ENCODE measurements at regions not wholly inside any gene's neighbourhood (a gene's known extent, or its start where the extent isn't known, plus 50 kb on each side); places are given as distances from the start of the nearest gene placed in this dataset.
"Not testable (repeated sequence)": the region's sequence is repeated elsewhere in the genome, so short reads cannot be mapped to it uniquely, and the experiment has no call there.

DNA sequence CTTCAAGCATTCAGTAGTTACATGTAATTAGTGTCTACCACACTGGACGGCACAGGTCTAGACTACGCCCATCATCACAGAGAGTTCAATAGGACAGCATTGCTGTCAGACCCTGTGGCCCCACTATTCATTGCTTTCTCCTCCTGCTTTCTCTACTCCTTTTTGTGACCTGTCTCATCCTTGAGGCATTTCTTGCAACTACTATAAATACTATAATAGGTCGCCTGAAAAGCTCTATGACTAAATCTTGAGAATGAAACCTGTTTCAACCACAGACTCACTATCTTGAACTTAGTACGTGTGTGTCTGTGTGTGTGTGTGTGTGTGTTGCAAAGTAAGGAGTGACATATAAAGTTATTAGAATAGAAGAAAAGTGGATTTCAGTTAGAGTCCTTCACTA lies 252.9 kb upstream of the KLF3 start:
- in situ Hi-C loops (cut with MboI; ENCODE audit: low sequenced_read_pairs), result no loop called here

DNA sequence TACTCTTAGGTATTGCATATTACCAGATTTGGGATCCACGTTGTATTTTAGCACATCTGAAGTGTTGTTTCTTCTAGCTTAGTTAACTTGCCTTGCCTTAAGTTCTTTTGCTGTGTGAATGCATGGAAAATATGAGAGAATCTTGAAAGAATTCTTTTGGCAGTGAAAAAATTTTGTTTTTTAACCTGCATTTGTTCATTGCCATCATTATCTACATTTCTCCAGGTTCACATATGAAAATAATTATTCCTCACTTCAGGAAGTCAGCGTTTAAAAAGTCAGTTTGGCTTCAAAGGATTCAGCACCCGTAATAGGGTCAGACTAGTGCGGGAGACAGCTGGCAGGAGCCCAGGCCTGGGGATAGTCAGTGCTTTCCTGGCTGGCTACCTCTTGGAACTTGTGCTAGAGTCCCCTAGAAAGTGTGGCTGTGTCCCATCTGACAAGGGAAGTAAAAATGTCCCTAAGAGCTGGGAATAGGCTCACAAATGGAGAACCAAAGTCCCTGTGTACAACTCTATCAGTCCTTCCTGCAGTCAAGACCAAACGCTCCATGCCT lies 251.9 kb upstream of the KLF3 start:
- in situ Hi-C loops (cut with MboI; ENCODE audit: low sequenced_read_pairs), result no loop called here

DNA sequence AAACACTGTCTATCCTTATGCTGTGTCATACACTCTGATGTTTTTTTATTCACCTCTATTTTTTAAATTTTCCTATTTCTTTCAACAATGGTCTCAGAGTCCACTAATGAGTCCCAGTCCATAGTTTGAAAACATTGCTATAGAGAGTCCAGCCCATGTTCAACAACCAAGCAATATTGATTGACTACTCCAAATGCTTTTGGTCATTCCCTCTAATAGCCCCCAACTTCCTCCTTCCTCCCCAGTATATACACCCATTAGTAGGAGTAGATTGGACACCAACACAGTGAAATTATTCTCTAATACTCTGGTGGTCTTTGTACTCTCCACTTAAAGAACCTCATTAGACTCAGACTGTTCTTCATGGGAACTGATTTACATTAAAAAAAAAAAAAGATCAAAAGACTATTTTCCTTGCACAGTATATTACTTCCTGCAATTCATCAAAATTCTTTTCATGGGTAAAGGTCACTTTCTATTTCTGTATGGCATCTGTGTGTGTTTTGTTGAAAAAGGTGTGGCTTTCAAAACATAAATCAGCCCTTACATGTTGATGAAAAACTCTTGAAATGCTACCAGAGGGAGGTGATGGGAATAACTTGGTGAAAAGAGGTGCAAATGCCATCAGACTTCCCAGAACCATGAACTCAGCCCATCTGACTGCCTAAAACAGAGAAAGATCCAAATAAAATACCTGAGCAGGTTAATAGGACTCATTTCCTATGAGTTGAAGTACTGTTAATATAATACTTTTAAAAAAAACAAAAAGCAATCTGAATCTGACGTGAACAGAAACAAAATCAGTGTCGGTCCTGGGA lies 250.3 kb upstream of the KLF3 start:
- in situ Hi-C loops (cut with MboI; ENCODE audit: low sequenced_read_pairs), result no loop called here

DNA sequence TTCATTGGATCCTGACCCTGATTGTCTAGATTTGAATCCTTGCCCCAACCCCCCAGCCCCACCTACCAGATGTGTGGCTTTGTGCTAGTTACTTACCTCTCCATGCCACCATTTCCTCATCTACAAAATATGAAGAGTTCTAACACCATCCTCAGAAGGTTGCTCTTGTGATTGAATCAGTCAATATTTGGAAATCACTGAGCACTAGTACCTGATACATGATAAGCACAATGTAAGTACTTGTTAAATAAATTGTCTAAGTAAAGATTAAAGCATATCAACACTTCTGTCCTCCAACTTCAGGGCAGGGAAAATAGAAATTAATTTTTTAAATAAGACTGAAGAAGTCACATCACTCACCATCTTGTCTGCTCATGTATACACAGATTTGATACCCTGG lies 249.6 kb upstream of the KLF3 start:
- in situ Hi-C loops (cut with MboI; ENCODE audit: low sequenced_read_pairs), result no loop called here

DNA sequence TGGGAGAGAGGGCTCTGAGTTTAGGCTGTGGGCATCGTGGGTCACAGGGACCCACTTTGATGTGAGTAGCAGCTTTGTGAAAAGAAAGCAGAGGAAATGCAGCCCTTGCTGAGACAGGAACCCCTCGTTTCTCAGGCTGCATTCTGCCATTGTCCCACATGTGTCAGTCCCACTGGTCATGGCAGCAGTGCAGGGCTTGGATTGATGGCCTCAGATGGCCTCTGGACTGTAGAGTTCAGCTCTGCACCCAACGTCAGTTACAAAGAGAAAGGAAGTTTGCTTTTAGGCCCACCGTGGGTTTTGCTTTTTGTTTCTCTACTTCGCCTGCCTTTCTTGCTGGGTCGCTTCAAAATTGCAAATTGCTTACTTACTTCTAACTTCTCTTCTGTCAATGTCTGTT lies 248.3 kb upstream of the KLF3 start:
- in situ Hi-C loops (cut with MboI; ENCODE audit: low sequenced_read_pairs), result no loop called here

DNA sequence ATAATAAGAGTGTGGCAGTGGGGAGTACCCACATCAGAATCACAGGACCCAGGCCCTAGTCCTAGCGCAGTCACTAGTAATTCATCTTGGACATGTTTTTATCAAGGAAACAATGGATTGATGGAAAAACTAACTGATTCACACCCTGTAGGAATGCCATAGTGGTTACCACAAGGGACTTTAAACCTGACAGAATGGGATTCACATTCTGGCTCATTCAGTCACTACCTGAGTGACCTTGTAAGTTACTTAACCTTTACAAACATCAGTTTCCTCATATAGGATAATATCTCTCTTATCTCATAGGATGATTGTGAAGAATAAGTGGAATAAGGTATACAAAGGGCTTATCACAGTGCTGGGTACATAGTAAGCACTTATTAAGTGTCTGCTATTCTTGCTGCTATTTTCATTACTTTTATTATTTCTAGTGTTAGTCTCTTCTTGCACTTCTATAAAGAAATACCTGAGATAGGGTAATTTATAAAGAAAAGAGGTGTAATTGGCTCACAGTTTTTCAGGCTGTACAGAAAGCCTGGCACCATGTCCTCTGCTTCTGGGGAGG lies 247.5 kb upstream of the KLF3 start:
- in situ Hi-C loops (cut with MboI; ENCODE audit: low sequenced_read_pairs), result no loop called here

DNA sequence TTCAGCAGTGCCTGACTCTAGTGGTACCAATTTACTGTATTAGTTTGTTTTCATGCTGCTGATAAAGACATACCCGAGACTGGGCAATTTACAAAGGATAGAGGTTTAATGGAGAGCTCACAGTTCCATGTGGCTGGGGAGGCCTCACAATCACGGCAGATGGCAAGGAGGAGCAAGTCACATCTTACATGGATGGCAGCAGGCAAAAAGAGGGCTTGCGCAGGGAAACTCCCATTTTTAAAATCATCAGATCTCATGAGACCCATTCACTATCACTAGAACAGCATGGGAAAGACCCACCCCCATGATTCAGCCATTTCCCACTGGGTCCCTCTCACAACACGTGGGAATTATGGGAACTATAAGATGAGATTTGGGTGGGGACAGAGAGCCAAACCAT lies 243.7 kb upstream of the KLF3 start:
- in situ Hi-C loops (cut with MboI; ENCODE audit: low sequenced_read_pairs), result not testable (repeated sequence)

DNA sequence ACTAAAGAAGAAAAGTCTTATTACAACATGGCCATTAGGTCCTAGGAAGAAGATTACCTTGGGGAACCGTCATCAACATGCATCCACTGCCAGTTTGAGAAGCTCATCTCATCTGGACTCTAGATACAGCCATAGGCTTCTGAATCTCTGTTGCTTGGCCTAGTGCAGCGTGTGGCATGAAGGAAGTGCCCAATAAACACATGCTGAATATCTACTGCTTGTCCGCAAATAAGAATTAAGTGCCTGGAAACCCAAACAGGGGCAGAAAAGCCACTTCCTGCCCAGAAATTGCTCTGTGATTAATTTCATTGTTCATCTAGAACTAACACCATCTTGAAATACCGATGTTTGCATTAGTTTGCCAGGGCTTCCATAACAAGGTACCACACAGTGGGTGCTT lies 241.1 kb upstream of the KLF3 start:
- in situ Hi-C loops (cut with MboI; ENCODE audit: low sequenced_read_pairs), result no loop called here

DNA sequence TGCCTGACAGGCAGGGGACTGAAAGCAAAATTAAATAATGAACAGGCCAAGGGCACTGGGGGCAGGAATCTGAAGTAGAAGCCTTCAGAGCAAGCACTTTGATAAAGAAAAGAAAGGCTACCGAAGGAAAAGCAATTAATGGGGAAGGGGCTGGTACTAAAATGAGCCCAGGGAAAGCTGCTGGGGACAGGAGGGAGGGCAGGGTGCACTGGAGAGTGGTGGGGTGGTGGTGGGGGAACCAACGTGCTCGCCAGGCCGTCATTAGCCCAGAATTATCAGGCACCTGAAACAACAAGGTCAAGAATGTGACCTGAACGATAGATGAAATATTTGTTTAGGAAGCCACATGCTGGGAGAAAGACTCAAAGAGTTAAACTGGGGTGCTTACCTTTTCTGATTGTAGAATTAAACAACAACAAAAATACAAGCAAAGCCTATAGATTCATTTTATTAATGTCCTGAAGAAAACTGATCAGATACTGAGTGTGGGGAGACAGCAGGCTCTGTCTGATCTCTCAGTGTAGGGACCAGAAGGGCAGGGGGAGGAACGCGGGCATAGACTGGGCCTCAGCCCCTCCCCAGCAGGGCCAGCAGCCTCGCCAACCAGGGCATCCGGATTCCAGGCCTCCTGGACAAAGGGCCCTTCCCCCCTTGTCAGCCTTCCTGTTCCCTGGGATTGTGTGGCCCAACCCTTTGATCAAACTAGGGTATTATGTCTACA lies 239.7 kb upstream of the KLF3 start:
- in situ Hi-C loops (cut with MboI; ENCODE audit: low sequenced_read_pairs), result no loop called here

DNA sequence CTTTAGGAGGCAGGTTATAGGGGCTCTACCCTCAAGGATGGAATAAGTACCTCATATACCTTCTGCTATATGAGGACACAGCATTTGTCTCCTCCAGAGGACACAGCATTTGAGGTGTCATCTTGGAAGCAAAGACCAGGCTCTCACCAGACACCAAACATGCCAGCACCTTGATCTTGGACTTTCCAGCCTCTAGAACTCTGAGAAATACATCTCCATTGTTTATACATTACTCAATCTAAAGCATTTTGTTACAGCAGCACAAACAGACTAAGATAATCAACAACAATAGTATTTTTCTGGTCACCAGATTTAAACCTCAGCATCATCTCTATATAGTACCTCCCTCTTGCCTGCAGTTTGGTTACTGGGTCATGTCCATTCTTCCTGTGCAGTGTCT lies 237.5 kb upstream of the KLF3 start:
- in situ Hi-C loops (cut with MboI; ENCODE audit: low sequenced_read_pairs), result no loop called here

DNA sequence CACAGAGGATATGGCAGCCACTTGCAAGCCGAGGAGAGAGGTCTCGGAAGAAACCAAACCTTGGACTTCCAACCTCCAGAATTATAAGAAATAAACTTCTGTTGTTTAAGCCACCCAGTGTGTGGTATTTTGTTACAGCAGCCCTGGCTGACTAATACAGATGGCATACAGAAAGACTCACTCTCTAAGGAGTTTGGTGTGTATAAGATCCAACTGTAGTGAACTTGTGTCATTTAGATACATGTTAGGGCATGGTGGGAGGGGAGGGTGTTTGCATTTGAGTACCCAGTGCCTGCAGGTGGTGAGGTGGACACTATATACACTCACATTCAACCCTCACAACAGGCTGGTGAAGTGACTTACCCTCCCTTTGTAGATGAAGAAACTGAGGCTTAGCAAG lies 233.2 kb upstream of the KLF3 start:
- in situ Hi-C loops (cut with MboI; ENCODE audit: low sequenced_read_pairs), result no loop called here

DNA sequence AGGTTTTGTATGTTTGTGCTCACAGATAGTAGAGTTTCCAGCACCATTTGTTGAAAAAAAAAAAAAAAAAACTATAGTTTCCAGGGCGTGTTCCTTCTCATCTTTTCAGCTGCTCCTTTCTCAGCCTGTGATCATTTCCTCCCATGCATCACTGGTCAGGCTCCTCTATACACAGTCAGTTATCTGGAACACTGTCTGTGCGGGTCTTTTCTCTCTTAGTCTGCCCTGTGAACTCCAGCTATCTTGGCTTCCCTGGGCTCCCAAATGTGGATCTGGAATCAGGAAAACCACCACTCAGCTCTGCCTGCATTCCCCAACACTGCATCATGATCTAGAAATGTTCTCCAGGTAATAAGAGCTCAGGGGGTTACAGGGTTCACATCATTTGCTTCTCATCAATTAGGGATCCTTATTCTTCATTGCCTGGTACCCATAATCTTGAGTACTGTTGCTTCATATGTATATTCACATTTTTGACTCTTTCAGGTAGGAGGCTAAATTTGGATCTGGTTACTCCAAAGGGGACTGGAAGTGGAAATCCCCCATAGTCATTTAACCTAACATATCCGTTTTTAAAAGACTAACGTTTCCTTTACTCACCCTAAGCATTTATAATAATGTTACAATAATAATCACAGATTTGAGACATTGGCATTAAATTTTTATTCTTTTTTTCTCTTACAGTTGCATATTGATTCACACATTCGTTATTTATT lies 221.8 kb upstream of the KLF3 start:
- in situ Hi-C loops (cut with MboI; ENCODE audit: low sequenced_read_pairs), result no loop called here

DNA sequence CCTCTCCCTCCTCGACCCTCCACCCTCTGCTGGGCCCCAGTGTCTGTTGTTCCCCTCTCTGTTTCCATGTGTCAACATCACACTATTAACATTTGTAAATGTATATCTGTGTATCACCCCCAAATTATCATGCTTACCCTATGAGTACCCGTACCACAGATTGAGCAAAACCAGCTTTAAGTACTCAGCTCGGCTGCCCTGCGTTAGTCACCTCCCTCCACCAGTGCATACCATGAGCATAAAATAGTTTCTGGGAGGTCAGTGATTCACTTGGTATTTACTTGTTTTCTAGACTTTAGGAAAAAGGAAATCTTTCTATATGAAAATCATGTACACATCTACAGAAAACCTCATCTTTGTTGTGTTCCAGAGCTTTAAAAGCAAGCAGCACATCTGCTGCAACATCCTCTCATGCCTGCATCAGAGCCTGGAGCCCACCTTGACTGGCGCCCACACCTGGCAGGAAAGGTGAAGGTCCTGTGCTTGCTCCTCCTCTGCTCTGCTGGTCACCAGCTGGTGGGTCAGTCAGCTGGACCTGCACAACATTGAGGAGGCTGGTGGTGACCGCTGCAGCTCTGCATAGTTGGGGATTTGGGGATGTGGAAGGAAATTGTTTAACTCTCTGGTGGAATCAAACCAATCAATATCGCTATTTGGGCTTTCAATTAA lies 214.4 kb upstream of the KLF3 start:
- in situ Hi-C loops (cut with MboI; ENCODE audit: low sequenced_read_pairs), result no loop called here

DNA sequence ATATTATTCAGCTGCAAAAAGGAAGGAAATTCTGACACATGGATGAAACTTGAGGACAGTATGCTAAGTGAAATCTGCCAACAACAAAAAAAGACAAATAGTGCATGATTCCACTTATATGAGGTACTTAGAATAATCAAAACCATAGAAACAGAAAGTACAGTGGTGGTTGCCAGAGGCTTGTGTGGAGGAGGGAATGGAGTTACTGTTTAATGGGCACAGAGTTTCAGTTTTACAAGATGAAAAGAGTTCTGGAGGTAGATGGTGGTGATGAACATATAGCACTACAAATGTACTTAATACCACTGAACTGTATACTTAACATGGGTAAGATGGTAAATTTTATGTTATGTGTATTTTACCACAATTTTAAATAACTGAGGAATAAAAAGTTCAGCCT lies 212.0 kb upstream of the KLF3 start:
- in situ Hi-C loops (cut with MboI; ENCODE audit: low sequenced_read_pairs), result no loop called here

DNA sequence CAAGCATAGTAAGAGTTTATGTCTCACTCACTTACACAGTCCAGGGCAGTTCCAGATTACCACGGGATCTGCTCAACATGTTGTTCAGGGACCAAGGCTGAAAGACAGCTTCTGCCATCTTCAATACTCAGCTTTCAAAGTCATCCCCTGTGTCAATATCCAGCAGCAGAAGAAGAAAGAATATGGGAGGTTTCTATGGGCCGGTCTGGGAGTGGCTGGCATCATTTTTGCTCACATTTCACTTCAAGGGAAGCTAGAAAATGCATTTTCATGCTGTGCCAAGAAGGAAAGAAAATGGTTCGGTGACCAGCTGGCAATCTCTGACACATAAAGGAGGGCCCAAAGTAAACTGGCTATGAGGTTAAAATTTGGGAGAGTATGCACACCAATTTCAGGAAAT lies 211.5 kb upstream of the KLF3 start:
- in situ Hi-C loops (cut with MboI; ENCODE audit: low sequenced_read_pairs), result no loop called here

DNA sequence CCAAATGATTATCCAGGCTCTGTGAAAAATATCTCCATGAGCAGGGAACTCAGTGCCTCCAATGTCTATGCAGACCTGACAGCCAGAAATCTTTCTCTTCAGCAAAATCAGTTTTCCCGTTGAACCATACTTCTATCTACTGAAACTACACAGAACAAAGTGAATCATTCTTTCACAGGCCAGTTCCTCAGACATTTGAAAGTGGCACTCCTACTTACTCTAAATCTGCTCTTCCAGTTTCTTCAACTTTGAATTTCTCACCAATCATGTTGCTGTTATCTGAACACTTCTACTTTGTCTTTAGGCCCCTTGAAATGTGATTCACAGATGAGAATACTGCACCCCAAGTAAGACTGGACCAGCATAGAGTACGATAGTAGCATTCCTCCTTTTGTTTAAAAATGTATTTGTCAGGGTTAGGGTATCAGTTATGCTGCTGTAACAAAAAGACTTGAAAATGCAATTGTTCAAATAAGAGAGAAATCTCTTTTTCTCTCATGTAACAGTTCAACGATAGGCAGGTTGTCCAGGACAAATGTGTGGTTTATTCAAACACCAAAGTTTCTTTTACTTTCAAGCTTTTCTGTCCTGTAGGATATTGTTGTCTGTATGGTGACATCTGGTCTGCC lies 210.6 kb upstream of the KLF3 start:
- in situ Hi-C loops (cut with MboI; ENCODE audit: low sequenced_read_pairs), result no loop called here

DNA sequence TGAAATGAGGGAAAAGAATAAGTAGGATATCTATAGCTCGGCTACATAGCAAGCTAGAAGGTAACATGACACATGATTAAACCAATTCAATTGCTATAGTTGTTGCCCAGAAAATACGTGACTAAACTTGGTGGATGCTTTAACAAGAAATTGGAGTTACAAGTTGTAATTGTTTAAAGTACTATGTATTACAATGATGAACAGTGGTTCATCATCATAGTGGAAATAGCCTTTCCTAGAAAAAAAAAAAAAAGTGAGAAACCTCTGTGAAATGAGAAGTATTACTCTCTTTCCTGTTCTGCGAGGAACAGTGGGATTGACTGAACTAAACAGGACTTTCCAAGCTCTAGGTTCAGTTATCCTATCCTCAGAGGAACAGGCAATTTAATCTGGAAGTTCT lies 209.7 kb upstream of the KLF3 start:
- in situ Hi-C loops (cut with MboI; ENCODE audit: low sequenced_read_pairs), result no loop called here

DNA sequence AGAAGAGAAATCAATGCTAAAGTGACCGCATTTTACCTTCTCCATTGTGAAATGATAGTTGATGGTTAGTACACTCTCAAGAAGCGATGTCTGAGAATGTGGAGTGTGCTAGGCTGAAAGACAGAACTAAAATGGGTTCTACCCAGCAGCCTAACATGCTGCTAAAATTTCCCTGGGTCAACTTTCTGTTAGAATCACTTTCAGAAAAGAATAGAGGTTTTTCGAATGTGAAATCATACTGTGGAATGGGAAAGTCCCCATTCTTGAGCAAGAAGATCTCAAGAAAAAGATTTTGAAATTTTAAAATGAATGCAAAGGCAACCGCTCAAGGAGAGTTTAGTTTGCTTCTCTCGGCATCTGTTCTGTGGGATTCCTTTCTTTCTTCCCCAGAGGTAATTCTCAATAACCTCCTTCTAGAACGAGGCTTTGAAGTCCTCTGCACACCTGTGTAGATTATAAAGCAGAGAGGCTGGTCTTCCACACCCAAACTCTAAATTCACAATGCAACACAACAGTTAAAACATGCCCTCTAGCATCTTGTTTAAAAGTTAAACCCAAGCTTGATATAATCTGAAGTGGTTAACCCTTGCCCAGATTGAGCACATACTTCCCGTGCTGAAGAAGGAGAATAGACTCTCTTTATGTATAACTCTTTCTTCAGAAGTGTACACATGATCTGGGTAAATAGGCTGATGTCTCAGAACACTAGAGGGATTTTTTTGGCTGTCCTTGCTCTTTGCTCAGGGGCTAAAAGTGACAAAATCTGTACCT lies 208.7 kb upstream of the KLF3 start:
- in situ Hi-C loops (cut with MboI; ENCODE audit: low sequenced_read_pairs), result no loop called here

DNA sequence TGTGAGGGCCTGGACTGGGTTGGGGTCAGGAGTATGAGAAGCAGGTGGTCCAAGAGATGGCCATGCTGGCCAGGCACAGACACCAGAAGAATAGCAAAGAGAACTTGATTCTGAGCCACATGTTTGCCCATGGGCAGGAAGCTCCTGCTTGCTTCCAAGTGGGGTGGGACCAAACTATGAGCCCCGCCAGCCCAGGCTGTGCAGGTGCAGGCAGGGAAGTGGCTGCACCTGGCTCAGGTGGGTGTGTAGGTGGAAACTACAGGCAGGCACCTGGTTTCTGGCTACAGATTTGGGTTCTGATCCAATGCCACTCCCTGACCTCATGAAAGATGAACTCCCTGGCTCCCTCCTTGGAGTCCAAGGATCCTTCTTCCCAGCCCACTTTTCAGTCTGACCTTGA lies 207.9 kb upstream of the KLF3 start:
- in situ Hi-C loops (cut with MboI; ENCODE audit: low sequenced_read_pairs), result no loop called here

DNA sequence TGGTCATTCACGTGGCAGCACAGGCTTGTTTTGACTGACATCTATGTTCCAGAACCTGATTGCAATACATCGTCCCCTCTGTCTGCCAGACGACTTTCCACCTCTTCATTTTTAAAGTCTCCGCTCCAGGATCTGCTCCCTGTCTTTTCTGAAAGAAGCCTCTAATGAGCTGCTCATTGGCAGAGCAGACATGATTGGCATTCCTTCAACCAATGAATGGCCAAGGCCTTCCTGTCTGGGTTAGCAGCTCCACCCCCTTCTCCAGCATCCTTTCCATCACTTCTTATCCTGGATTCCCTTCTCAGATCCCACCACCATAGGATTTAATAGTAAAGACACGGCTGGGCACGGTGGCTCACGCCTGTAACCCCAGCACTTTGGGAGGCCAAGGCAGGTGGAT lies 202.7 kb upstream of the KLF3 start:
- in situ Hi-C loops (cut with MboI; ENCODE audit: low sequenced_read_pairs), result no loop called here
